GM19467 (cell line): ENCODE measurements at regions not wholly inside any gene's neighbourhood (a gene's known extent, or its start where the extent isn't known, plus 50 kb on each side); places are given as distances from the start of the nearest gene placed in this dataset.
"Not testable (repeated sequence)": the region's sequence is repeated elsewhere in the genome, so short reads cannot be mapped to it uniquely, and the experiment has no call there.

Experiments used
- ATAC-seq: cut with Tn5 transposase; IDR thresholded peaks from one replicate; pipeline ENCODE4 v1.9.1; 2021; ENCODE audit warnings: mild to moderate bottlenecking, moderate library complexity; ENCODE audit not compliant: unreplicated experiment

DNA sequence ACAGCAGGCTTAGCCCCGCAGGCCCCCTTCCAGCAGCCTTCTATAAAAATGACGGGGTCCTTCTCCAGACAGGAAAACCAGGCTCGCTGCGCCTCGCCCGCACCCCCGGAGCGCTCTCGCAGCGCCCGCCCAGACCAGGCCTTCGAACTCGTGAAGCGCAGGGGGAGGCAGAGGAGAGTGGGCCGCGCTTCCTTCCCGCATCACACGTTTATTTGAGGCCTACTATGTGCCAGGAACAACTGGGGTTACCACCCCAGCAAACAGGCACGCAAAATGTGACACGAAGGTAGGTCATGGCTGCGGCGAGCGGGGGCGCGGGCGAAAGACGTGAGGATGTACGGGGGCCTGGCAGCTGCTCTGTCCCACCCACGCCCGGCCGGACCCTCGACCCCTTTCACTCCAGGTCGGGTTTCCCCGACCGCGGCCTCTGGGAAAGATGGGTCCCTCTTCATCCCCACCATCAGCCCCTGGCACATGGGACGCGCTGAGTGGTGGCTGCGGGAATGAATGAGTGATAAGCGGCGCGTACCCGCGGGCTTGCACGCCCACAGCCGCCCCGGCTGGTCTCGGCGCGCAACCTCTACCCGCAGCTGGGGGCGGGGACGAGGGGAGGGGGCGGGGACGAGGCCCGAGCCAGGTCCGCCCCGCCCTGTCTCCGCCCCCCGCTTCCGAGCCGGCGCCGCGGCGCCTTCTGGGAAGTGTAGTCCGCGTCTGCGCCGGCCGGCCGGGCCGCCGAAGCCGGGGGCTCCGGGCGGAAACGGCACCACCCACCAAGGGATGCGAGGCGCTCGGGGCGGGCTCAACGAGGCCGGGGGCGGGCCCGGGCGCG is 59.1 kb downstream of the ZNF467 start:
- peak; percentile 91 for ATAC-seq

- ATAC-seq: no peak
These were observed 59.7 kb downstream of the ZNF467 start for GRCh38 chr7:149713731-149714068.

DNA sequence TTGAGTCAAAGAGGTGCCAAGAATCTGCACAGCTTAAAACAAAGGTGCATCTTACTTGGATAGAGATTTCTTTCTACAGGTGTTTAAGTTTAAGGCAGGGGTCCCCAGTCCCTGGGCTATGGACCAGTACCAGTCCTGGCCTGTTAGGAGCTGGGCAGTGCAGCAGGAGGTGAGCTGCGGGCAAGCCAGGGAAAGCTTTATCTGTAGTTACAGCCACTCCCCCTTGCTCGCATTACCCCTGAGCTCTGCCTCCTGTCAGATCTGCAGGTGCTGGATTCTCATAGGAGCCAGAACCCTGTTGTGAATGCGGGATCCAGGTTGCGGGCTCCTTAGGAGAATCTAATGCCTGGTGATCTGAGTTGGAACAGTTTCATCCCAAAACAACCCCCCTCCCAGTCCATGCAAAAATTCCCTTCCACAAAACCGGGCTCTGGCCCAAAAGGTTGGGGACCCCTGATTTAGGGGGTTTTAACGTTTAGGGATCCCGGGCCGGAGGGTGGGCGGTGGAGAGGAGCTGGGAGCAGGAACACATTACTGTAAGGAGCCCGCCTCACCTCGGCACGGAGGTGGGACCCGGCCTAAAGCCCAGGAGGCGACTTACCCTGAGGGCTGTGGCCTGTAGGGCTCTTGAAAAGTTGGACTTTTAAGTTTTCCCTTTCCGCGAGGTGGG is 60.2 kb downstream of the ZNF467 start:
- ATAC-seq: no peak

- no peak for ATAC-seq
These were observed 65.4 kb downstream of the ZNF467 start for GRCh38 chr7:149708026-149708425.

- no peak for ATAC-seq
These were observed 65.9 kb downstream of the ZNF467 start for GRCh38 chr7:149707448-149707886.

- no peak for ATAC-seq
These were observed 67.0 kb downstream of the ZNF467 start for GRCh38 chr7:149706398-149706797.

- ATAC-seq: no peak
These were observed 68.9 kb downstream of the ZNF467 start for GRCh38 chr7:149704507-149704906.

DNA sequence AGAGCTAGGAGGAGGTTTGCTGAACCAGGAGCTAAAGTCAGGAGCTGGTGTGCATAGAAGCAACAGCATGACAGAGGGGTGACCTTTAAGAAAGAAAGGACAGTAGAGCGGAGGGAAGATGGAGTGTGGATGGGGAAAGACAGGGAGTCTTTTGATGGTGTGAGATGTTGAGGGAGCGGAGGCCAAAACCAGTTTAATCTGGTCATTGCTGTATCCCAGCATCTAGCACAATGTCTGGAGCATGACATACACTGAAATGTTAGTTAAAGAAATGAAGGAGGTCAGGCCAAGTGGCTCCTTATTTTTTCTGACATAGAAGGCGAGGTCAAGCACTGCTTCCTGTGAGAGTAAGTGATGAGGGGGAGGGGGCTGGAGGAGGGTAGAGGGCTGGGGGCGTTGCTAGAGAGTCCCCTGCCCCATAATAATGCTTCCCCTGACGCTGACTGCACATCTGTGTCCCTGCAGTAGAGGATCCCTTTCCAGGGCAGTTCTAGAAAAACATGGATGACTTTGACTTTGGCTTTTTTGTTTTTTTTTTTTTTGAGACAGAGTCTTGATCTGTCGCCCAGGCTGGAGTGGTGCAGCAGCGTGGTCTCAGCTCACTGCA is 70.2 kb downstream of the ZNF467 start:
- ATAC-seq: no peak

- ATAC-seq: no peak
These were observed 71.7 kb downstream of the ZNF467 start for GRCh38 chr7:149701495-149702240.

DNA sequence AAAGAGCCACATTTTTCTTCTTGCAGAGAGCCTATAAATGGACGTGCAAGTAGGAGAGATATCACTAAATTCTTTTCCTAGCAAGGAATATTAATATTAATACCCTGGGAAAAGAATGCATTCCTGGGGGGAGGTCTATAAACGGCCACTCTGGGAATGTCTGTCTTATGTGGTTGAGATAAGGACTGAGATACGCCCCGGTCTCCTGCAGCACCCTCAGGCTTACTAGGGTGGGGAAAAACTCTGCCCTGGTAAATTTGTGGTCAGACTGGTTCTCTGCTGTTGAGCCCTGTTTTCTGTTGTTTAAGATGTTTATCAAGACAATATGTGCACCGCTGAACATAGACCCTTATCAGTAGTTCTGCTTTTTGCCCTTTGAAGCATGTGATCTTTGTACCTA is 75.6 kb downstream of the ZNF467 start:
- ATAC-seq: not testable (repeated sequence)

GRCh38 chr7:149696280-149696679 is 77.1 kb downstream of the ZNF467 start:
- ATAC-seq: no peak

DNA sequence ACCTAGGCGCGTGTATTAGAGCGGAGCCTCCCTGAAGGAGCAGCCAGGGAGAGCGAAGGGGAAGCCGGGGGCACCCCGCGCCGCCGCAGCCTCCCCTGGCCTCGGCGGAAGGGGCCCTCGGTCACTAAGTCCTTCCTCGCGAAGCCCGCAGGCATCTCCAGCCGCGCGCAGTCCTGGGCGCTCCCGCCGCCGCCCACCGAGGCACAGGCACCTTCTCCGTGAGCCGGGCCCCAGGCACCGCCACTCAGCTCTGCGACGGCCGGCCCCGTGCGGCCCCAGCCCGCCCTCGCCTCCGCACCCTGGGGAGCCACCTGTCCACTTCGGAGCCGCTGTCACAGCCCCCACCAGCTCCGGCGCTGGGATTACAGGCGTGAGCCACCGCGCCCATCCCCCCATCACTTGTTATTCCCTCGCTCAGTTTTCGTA is 80.8 kb downstream of the ZNF467 start:
- no peak for ATAC-seq

- no peak for ATAC-seq
These were observed 81.3 kb downstream of the ZNF467 start for GRCh38 chr7:149692056-149692455.

- ATAC-seq: no peak
These were observed 82.5 kb downstream of the ZNF467 start for GRCh38 chr7:149690688-149691446.

DNA sequence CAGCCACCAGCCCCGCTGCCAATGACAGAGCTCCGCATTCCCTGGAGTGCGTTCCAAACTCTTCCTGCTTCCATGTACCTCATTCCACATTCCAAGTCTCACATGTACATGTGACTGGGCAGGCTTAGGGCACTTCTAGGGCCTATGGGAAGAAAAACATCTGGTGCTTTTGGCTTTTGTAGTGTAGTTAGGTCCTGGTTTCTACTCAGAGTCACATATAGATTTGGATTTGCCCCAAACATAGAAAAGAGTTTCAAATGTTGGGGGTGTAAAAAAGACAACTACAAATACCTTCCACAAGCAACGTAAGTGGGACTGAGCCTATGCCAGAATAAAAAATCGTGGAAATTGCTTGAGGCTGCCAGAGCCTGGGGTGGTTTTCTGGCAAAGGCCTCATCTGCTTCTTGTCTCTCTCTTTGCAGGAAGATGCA is 84.1 kb downstream of the ZNF467 start:
- no peak for ATAC-seq

DNA sequence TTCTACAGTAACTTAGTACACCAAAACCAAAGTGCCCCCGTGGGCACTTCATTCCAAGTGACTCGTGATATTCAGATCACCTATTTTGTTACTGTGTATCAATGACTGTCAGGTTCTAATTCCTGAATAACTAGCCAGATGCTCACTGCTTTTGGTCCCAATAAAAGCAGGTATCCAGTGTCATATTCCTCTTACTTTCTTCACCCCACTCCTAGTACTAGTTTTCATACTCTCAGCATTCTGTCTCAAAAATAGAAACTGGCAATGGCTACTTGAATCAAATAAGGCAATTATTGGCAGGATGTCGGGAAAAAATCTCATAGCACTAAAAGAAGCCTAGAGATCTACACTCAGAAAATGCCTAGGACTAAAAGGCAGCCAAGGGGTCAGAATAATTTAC is 84.6 kb downstream of the ZNF467 start:
- ATAC-seq: no peak

DNA sequence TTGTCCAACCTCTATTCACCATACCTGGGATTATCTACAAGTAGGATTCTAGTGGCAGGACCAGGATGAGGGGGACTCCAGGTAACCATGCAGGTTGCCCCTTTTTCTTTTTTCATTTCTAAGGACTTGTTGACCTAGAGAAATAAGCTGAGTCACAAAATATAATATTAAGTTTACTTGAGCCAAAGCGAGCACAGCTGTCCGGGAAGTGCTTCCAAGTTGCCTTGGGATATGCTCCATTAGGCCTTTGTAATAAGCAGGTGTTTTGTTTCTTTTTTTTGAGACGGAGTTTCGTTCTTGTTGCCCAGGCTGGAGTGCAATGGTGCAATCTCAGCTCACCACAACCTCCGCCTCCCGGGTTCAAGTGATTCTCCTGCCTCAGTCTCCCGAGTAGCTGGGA is 85.6 kb downstream of the ZNF467 start:
- not testable (repeated sequence) for ATAC-seq

GRCh38 chr7:149686449-149686848 is 86.9 kb downstream of the ZNF467 start:
- ATAC-seq: no peak

GRCh38 chr7:149686011-149686410 is 87.4 kb downstream of the ZNF467 start:
- no peak for ATAC-seq

DNA sequence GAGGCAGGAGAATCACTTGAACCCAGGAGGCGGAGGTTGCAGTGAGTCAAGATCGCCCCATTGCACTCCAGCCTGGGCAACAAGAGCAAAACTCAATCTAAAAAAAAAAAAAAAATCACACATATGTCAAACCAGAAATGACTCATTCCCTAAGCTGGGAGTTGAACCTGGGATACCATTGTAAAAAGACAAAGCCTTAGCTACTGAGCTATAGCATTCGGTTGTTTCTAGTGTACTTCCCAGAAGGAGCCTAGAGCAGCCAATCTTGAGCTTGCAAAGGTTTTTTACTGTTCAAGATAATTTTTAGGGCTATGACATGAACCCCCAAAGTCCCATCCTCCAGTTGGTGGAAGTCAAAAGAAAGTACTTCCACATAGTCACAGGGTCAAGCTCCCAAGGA is 87.9 kb downstream of the ZNF467 start:
- ATAC-seq: no peak

- ATAC-seq: no peak
These were observed 89.5 kb downstream of the ZNF467 start for GRCh38 chr7:149683898-149684297.
